GM12873 (cell line): ENCODE measurements at regions not wholly inside any gene's neighbourhood (a gene's known extent, or its start where the extent isn't known, plus 50 kb on each side); places are given as distances from the start of the nearest gene placed in this dataset.

Source experiments
- CTCF ChIP-seq: IDR thresholded peaks from 2 replicates; pipeline ENCODE4 v1.5.1; 2012; ENCODE audit warnings: low read depth, mild to moderate bottlenecking, moderate library complexity, low read length, control low read depth; ENCODE audit not compliant: insufficient read depth; ENCODE audit errors: missing control alignments

DNA sequence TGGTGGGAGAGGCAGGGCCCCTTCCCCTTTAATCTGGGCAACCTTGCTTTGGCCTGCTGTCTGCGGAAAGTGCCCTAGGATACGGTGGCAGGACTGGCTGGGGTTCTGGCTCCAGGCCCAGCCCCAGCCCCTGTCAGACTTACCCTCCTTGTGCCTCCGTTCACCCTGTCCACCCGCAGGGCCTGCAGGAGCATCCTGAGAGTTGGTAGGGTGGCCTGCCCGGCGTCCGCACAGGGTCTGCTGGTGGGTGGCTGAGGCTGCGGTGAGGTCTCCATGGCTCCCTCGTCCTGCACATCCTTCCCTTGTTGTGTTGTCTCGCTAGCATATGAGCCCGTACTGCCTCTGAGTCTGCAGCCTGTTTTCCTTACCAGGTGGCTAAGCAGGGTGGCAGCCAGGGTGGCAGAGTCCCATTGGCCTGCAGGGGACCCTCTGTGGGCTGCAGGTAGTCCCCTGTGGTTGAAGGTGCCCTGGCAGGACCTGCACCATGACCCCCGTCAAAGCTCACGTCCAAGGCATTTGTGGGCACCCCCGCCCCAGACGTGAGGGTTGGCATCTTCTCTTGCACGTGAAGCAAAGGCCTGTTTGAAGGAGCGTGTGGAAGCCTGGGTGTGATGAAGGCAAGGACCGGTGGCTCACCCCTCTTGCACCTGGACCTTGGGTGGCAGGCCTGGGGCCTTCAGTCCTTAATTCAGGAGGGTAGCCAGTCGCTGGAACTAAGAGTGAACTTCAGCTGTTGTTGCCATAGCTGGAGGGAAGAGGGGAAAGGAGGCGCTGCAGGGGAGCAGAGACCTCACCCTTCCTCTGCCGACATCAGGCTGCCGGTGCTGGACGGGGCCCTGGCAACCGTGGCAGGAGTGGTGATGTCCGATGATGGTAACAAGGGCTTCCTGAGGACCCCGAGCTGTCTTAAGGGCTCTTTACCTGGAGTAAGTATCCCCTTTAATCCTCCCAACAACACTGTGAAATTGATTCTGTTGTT, 293.7 kb downstream of the SEC14L1 start:
- no peak for TF ChIP-seq CTCF

GRCh38 chr17:77435272-77436057, 294.7 kb downstream of the SEC14L1 start:
- no peak for TF ChIP-seq CTCF

- TF ChIP-seq CTCF, result no peak
Measured at GRCh38 chr17:77436058-77436442, 295.3 kb downstream of the SEC14L1 start.

DNA sequence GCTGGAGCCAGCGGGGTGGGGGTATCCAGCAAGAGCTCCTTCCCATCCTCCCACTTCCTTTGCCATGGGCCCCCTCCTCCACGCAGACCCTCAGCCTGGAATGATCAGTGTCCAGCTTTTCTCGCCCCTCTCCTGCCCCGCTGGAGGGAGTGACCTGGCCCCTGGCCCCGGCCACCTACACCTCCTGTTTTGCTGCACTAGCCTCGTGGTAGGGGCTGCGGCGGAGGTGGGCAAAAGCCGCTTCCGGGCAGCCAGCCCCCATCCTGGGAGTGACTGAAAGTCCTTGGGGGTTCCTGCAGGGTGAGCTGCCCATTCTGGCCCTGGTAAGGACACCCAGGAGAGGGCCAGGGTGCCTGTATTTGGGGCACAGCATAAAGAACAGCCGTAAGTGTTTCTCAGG, 295.7 kb downstream of the SEC14L1 start:
- no peak for TF ChIP-seq CTCF

GRCh38 chr17:77437017-77437416, 296.2 kb downstream of the SEC14L1 start:
- TF ChIP-seq CTCF, result no peak

DNA sequence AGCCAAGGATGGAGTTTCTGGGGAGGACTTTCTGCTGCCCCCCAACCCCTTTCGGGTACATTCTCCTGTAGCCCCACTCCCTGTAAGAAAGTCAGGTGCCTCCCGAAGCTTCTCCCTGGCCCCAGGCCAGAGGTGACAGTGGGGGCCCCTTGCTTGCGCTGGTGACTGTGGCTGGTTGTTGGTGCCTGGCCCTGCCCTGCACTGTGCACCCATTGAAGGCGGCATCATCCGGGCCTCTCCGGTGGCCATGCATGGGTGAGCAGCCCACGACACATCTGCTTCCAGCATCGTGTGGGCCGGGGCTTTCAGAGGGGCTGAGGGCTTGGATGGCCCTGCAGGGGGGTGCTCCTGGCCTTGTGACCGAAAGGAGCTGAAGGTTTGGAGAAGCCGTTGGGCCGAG, 297.0 kb downstream of the SEC14L1 start:
- TF ChIP-seq CTCF, result no peak
